ENCODE measurements at regions not wholly inside any gene's neighbourhood (a gene's known extent, or its start where the extent isn't known, plus 50 kb on each side); places are given as distances from the start of the nearest gene placed in this dataset.

DNA sequence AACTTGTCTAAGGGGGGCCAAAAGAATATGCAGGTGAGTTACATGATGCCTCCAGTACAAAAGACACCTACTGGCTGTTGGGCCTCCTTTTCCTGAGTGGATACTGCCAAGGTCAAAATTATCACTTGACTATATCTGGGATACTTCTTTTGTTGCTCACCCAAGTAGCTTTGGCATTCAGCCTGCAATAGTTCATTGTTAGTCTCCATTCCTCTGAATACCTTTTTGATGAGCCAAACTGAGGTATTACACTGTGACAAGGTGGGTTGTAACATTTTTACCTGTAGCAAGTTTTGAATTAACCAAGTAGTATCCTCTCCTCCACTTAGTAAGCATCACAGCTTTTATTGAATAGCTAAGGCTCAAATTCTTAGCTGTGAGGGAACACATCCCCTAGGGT, 408.0 kb downstream of the LRRIQ3 start:
- H3K79me2 ChIP-seq (ENCODE audit: control insufficient read depth, insufficient read depth, low read length, poor library complexity), result no peaks in the 10 kb centered on the region
- no peak overlapping the region for H3K9ac ChIP-seq (ENCODE audit: low read length)
- peak; percentile 18 to 78 for DNase-seq

GRCh38 chr1:73784026-73784425, 413.9 kb downstream of the LRRIQ3 start:
- H4K12ac ChIP-seq (ENCODE audit: low read depth, low read length), result no peak overlapping the region
- H2BK5ac ChIP-seq (ENCODE audit: low read depth, low read length, poor library complexity), result no peak overlapping the region
- H3K36me3 ChIP-seq (ENCODE audit: control insufficient read depth in 1 of 2, insufficient read depth in 2 of 2, low read length in 2 of 2), result no peaks in the 10 kb centered on the region
- no peak overlapping the region for H3K23ac ChIP-seq (ENCODE audit: low read length)
- no peak for DNase-seq
- no peak overlapping the region for H2AFZ ChIP-seq (ENCODE audit: insufficient read depth, low read length, poor library complexity)
- H4K8ac ChIP-seq (ENCODE audit: low read depth, low read length), result no peak overlapping the region
- H3K18ac ChIP-seq (ENCODE audit: low read length), result no peak overlapping the region
- H3K27me3 ChIP-seq (ENCODE audit: insufficient read depth, low read length), result no peaks in the 10 kb centered on the region
- no CpG with 5 or more reads among the region's 2 CpGs for WGBS (ENCODE audit: extremely low coverage, insufficient coverage, insufficient read length)
- no peak overlapping the region for H3K14ac ChIP-seq (ENCODE audit: low read length)
- H2BK120ac ChIP-seq (ENCODE audit: insufficient read depth, low read length, poor library complexity), result no peak overlapping the region
- no peak overlapping the region for H3K4me2 ChIP-seq (ENCODE audit: low read length)
- H4K91ac ChIP-seq (ENCODE audit: low read depth, low read length), result no peak overlapping the region
- no peaks in the 10 kb centered on the region for H3K79me2 ChIP-seq (ENCODE audit: control insufficient read depth, insufficient read depth, low read length, poor library complexity)
- no peak overlapping the region for H3K9ac ChIP-seq (ENCODE audit: low read length)
- no peaks in the 10 kb centered on the region for H3K79me1 ChIP-seq (ENCODE audit: low read length)
- no peak overlapping the region for H3K27ac ChIP-seq (ENCODE audit: low read depth, low read length)
- H3K4me1 ChIP-seq (ENCODE audit: control insufficient read depth in 1 of 2, insufficient read depth in 2 of 2, low read length in 2 of 2), result peaks cover 0 to 2% of the 10 kb centered on the region in 2 experiments
- no peak overlapping the region for H3K4ac ChIP-seq (ENCODE audit: low read depth, low read length)
- no peak overlapping the region for H2BK12ac ChIP-seq (ENCODE audit: low read length)
- no peak overlapping the region for H3K4me3 ChIP-seq (ENCODE audit: low read depth, low read length)
- H2AK5ac ChIP-seq (ENCODE audit: low read length), result no peak overlapping the region
- no peaks in the 10 kb centered on the region for H3K9me3 ChIP-seq (ENCODE audit: insufficient read depth, low read depth, low read length)

More for the DNA sequence above, 408.0 kb downstream of the LRRIQ3 start:
- Histone ChIP-seq H3K79me1 (ENCODE audit: low read length) (no peaks in the 10 kb centered on the region), H3K27me3 (ENCODE audit: insufficient read depth, low read length) (no peaks in the 10 kb centered on the region), H3K36me3 (ENCODE audit: control insufficient read depth in 1 of 2, insufficient read depth in 2 of 2, low read length in 2 of 2) (no peaks in the 10 kb centered on the region), H3K4ac (ENCODE audit: low read depth, low read length) (no peak overlapping the region), H2AFZ (ENCODE audit: insufficient read depth, low read length, poor library complexity) (no peak overlapping the region), H4K12ac (ENCODE audit: low read depth, low read length) (no peak overlapping the region), H4K91ac (ENCODE audit: low read depth, low read length) (no peak overlapping the region), H3K4me1 (ENCODE audit: control insufficient read depth in 1 of 2, insufficient read depth in 2 of 2, low read length in 2 of 2) (peaks cover 9 to 16% of the 10 kb centered on the region in 2 experiments), H2BK5ac (ENCODE audit: low read depth, low read length, poor library complexity) (no peak overlapping the region), H2BK12ac (ENCODE audit: low read length) (no peak overlapping the region), H3K27ac (ENCODE audit: low read depth, low read length) (no peak overlapping the region), H3K14ac (ENCODE audit: low read length) (no peak overlapping the region), H3K4me2 (ENCODE audit: low read length) (no peak overlapping the region), H3K9me3 (ENCODE audit: insufficient read depth, low read depth, low read length) (no peaks in the 10 kb centered on the region), H3K23ac (ENCODE audit: low read length) (no peak overlapping the region), H2BK120ac (ENCODE audit: insufficient read depth, low read length, poor library complexity) (peak overlapping the region; percentile 26), H3K18ac (ENCODE audit: low read length) (no peak overlapping the region), H2AK5ac (ENCODE audit: low read length) (no peak overlapping the region), H4K8ac (ENCODE audit: low read depth, low read length) (no peak overlapping the region), H3K4me3 (ENCODE audit: low read depth, low read length) (no peak overlapping the region)

- no peaks in the 10 kb centered on the region for H3K79me2 ChIP-seq (ENCODE audit: control insufficient read depth, insufficient read depth, low read length, poor library complexity)
- H3K79me1 ChIP-seq (ENCODE audit: low read length), result no peaks in the 10 kb centered on the region
- H3K4me1 ChIP-seq (ENCODE audit: control insufficient read depth in 1 of 2, insufficient read depth in 2 of 2, low read length in 2 of 2), result peaks cover 0 to 2% of the 10 kb centered on the region in 2 experiments
- no peak overlapping the region for H3K9ac ChIP-seq (ENCODE audit: low read length)
- H3K27me3 ChIP-seq (ENCODE audit: insufficient read depth, low read length), result no peaks in the 10 kb centered on the region
- H2AK5ac ChIP-seq (ENCODE audit: low read length), result no peak overlapping the region
- no peak overlapping the region for H2AFZ ChIP-seq (ENCODE audit: insufficient read depth, low read length, poor library complexity)
- no peaks in the 10 kb centered on the region for H3K9me3 ChIP-seq (ENCODE audit: insufficient read depth, low read depth, low read length)
- H3K4me2 ChIP-seq (ENCODE audit: low read length), result no peak overlapping the region
- H2BK12ac ChIP-seq (ENCODE audit: low read length), result no peak overlapping the region
- no peaks in the 10 kb centered on the region for H3K36me3 ChIP-seq (ENCODE audit: control insufficient read depth in 1 of 2, insufficient read depth in 2 of 2, low read length in 2 of 2)
- no CpG with 5 or more reads among the region's 6 CpGs for WGBS (ENCODE audit: extremely low coverage, insufficient coverage, insufficient read length)
- H3K4ac ChIP-seq (ENCODE audit: low read depth, low read length), result no peak overlapping the region
- no peak overlapping the region for H4K8ac ChIP-seq (ENCODE audit: low read depth, low read length)
- no peak overlapping the region for H3K4me3 ChIP-seq (ENCODE audit: low read depth, low read length)
- H3K14ac ChIP-seq (ENCODE audit: low read length), result no peak overlapping the region
- no peak overlapping the region for H2BK5ac ChIP-seq (ENCODE audit: low read depth, low read length, poor library complexity)
- no peak overlapping the region for H3K18ac ChIP-seq (ENCODE audit: low read length)
- no peak overlapping the region for H4K12ac ChIP-seq (ENCODE audit: low read depth, low read length)
- no peak overlapping the region for H4K91ac ChIP-seq (ENCODE audit: low read depth, low read length)
- H3K27ac ChIP-seq (ENCODE audit: low read depth, low read length), result no peak overlapping the region
- H2BK120ac ChIP-seq (ENCODE audit: insufficient read depth, low read length, poor library complexity), result no peak overlapping the region
- H3K23ac ChIP-seq (ENCODE audit: low read length), result no peak overlapping the region
- no peak for DNase-seq
These were observed 414.6 kb downstream of the LRRIQ3 start for GRCh38 chr1:73783352-73783751.

- H3K4ac ChIP-seq (ENCODE audit: low read depth, low read length), result no peak overlapping the region
- no peaks in the 10 kb centered on the region for H3K79me2 ChIP-seq (ENCODE audit: control insufficient read depth, insufficient read depth, low read length, poor library complexity)
- DNase-seq, result peak in 1 of 2 donors; percentile 27
- H3K14ac ChIP-seq (ENCODE audit: low read length), result no peak overlapping the region
- peaks cover 0 to 2% of the 10 kb centered on the region in 2 experiments for H3K4me1 ChIP-seq (ENCODE audit: control insufficient read depth in 1 of 2, insufficient read depth in 2 of 2, low read length in 2 of 2)
- H2AFZ ChIP-seq (ENCODE audit: insufficient read depth, low read length, poor library complexity), result no peak overlapping the region
- H2BK120ac ChIP-seq (ENCODE audit: insufficient read depth, low read length, poor library complexity), result no peak overlapping the region
- H3K27ac ChIP-seq (ENCODE audit: low read depth, low read length), result no peak overlapping the region
- no peaks in the 10 kb centered on the region for H3K36me3 ChIP-seq (ENCODE audit: control insufficient read depth in 1 of 2, insufficient read depth in 2 of 2, low read length in 2 of 2)
- no peak overlapping the region for H2BK12ac ChIP-seq (ENCODE audit: low read length)
- no peak overlapping the region for H3K18ac ChIP-seq (ENCODE audit: low read length)
- no peak overlapping the region for H4K8ac ChIP-seq (ENCODE audit: low read depth, low read length)
- no peak overlapping the region for H3K23ac ChIP-seq (ENCODE audit: low read length)
- no peak overlapping the region for H4K91ac ChIP-seq (ENCODE audit: low read depth, low read length)
- no peak overlapping the region for H3K4me3 ChIP-seq (ENCODE audit: low read depth, low read length)
- H2BK5ac ChIP-seq (ENCODE audit: low read depth, low read length, poor library complexity), result no peak overlapping the region
- H2AK5ac ChIP-seq (ENCODE audit: low read length), result no peak overlapping the region
- H3K4me2 ChIP-seq (ENCODE audit: low read length), result no peak overlapping the region
- H3K79me1 ChIP-seq (ENCODE audit: low read length), result no peaks in the 10 kb centered on the region
- H4K12ac ChIP-seq (ENCODE audit: low read depth, low read length), result no peak overlapping the region
- H3K27me3 ChIP-seq (ENCODE audit: insufficient read depth, low read length), result no peaks in the 10 kb centered on the region
- no peak overlapping the region for H3K9ac ChIP-seq (ENCODE audit: low read length)
- WGBS (ENCODE audit: extremely low coverage, insufficient coverage, insufficient read length), result no CpG with 5 or more reads among the region's 2 CpGs
- H3K9me3 ChIP-seq (ENCODE audit: insufficient read depth, low read depth, low read length), result no peaks in the 10 kb centered on the region
These were observed 415.1 kb downstream of the LRRIQ3 start for GRCh38 chr1:73782901-73783300.
